Endothelial cell of umbilical vein (primary cell): ENCODE measurements at regions not wholly inside any gene's neighbourhood (a gene's known extent, or its start where the extent isn't known, plus 50 kb on each side); places are given as distances from the start of the nearest gene placed in this dataset.

ENCODE experiments used
- BruUV-seq: library from RNA; stranded (reverse); fragments of 400-500 nt; replicated peaks from 2 replicates; lab custom pipeline; 2021; lab: Mats Ljungman, UMichigan
- CTCF ChIA-PET: fragments of 300-600, 350-600 bp; sonication (Branson Sonifier 250); formaldehyde crosslinking; loops from one replicate; lab custom pipeline; 2021; ENCODE audit warnings: antibody characterized with exemption, inconsistent platforms; lab: Charles Lee
- POLR2A ChIA-PET: fragments of 300-600, 350-600 bp; sonication (Branson Sonifier 250); formaldehyde crosslinking; loops from one replicate; lab custom pipeline; 2021; ENCODE audit warnings: antibody characterized with exemption, inconsistent platforms; lab: Charles Lee
- DNase-seq: peaks from one replicate; pipeline ENCODE4 v3.0.0-alpha.2; 2011; ENCODE audit warnings: low read depth, low spot score
- FAIRE-seq: peaks from 2 replicates; lab custom pipeline; 2011; peaks lifted over from hg19 to GRCh38; lab: Jason Lieb, UNC
- H2AFZ ChIP-seq: 2 replicates; pipeline ENCODE4 v1.6.0; 2012; ENCODE audit warnings: low read depth, low read length, control low read depth, inconsistent platforms
- H3K27ac ChIP-seq: 2 replicates; pipeline ENCODE4 v1.5.1; 2011; ENCODE audit warnings: low read depth, mild to moderate bottlenecking, control low read depth, low read length, moderate library complexity; ENCODE audit not compliant: insufficient read depth
- H3K27me3 ChIP-seq, 2 experiments: 2 replicates each; pipeline versions ENCODE4 v1.6.0 to v1.6.1; 2011; ENCODE audit warnings: low read length in 2 of 2, mixed read lengths in 1 of 2; ENCODE audit not compliant: control insufficient read depth in 2 of 2, insufficient read depth in 2 of 2
- H3K36me3 ChIP-seq, 2 experiments: 2 replicates in 1 of 2; 3 replicates in 1 of 2; pipeline ENCODE4 v1.5.1; 2011; ENCODE audit warnings: low read length in 2 of 2, mild to moderate bottlenecking in 1 of 2, moderate library complexity in 1 of 2; ENCODE audit not compliant: control insufficient read depth in 2 of 2, insufficient read depth in 2 of 2; ENCODE audit errors: extremely low read depth in 1 of 2
- H3K4me1 ChIP-seq: 3 replicates; pipeline ENCODE4 v1.5.1; 2011; ENCODE audit warnings: mild to moderate bottlenecking, low read length; ENCODE audit not compliant: control insufficient read depth, insufficient read depth; ENCODE audit errors: extremely low read depth
- H3K4me2 ChIP-seq: 2 replicates; pipeline ENCODE4 v1.6.1; 2011; ENCODE audit warnings: low read length, control low read depth, mixed read lengths; ENCODE audit not compliant: insufficient read depth
- H3K4me3 ChIP-seq, 3 experiments: fragments of 200-600 bp in 1 of 3; sonication (generic), shearing (Covaris generic) in 1 of 3; replicated peaks in 1 of 3; 2 replicates each; pipeline ENCODE4 v1.5.1; 2011 to 2016; ENCODE audit warnings: control low read depth in 3 of 3, low read length in 3 of 3, mild to moderate bottlenecking in 2 of 3, inconsistent platforms in 1 of 3, low read depth in 1 of 3, moderate library complexity in 1 of 3; ENCODE audit not compliant: insufficient read depth in 1 of 3
- H3K79me2 ChIP-seq: 2 replicates; pipeline ENCODE4 v1.6.0; 2012; ENCODE audit warnings: low read length, inconsistent platforms; ENCODE audit not compliant: control insufficient read depth, insufficient read depth
- H3K9ac ChIP-seq: replicated peaks from 2 replicates; pipeline ENCODE3; 2011; ENCODE audit warnings: low read length, control low read depth; ENCODE audit not compliant: insufficient read depth; ENCODE audit errors: extremely low read depth
- H3K9me1 ChIP-seq: replicated peaks from 3 replicates; pipeline ENCODE4 v1.6.0; 2011; ENCODE audit warnings: mild to moderate bottlenecking, low read length; ENCODE audit not compliant: control insufficient read depth, insufficient read depth; ENCODE audit errors: extremely low read depth
- H3K9me3 ChIP-seq: replicated peaks from 2 replicates; pipeline ENCODE4 v1.5.1; 2012; ENCODE audit warnings: low read length, inconsistent platforms; ENCODE audit not compliant: control insufficient read depth, insufficient read depth
- H4K20me1 ChIP-seq: replicated peaks from 2 replicates; pipeline ENCODE3; 2011; ENCODE audit warnings: mild to moderate bottlenecking, low read length; ENCODE audit not compliant: control insufficient read depth, insufficient read depth; ENCODE audit errors: extremely low read depth
- CTCF ChIP-seq, 2 donors: IDR thresholded peaks; 1 replicate in 1 of 2; 2 replicates in 1 of 2; pipeline ENCODE4 v1.5.1; 2011; ENCODE audit warnings: low read length in 2 of 2, mild to moderate bottlenecking in 2 of 2, moderate library complexity in 2 of 2, control low read depth in 1 of 2, inconsistent platforms in 1 of 2, low read depth in 1 of 2; ENCODE audit not compliant: insufficient read depth in 1 of 2; ENCODE audit errors: extremely low read depth in 1 of 2
- EZH2 ChIP-seq: IDR thresholded peaks from 2 replicates; pipeline ENCODE4 v1.6.1; 2012; ENCODE audit warnings: borderline replicate concordance, low read depth, mild to moderate bottlenecking, moderate library complexity, low read length, inconsistent platforms; ENCODE audit not compliant: severe bottlenecking
- FOS ChIP-seq: IDR thresholded peaks from 2 replicates; pipeline ENCODE4 v1.6.1; 2011; ENCODE audit warnings: mild to moderate bottlenecking, low read length, moderate library complexity, borderline replicate concordance; ENCODE audit not compliant: insufficient read depth
- GATA2 ChIP-seq: IDR thresholded peaks from 2 replicates; pipeline ENCODE4 v1.7.0; 2011; ENCODE audit warnings: low read depth, mild to moderate bottlenecking, moderate library complexity, mixed read lengths, low read length; ENCODE audit not compliant: insufficient read length, insufficient read depth
- JUN ChIP-seq: IDR thresholded peaks from 2 replicates; pipeline ENCODE4 v1.6.1; 2011; ENCODE audit warnings: borderline replicate concordance, low read depth; ENCODE audit not compliant: insufficient read length, insufficient read depth
- MAX ChIP-seq: IDR thresholded peaks from 2 replicates; pipeline ENCODE4 v1.6.1; 2011; ENCODE audit not compliant: insufficient read depth, insufficient read length
- MYC ChIP-seq: IDR thresholded peaks from one replicate; pipeline ENCODE4 v1.6.1; 2011; ENCODE audit warnings: mild to moderate bottlenecking, low read depth, low read length
- POLR2A ChIP-seq: IDR thresholded peaks from 2 replicates; pipeline ENCODE4 v1.6.1; 2012; ENCODE audit warnings: low read depth, mild to moderate bottlenecking, control low read depth, low read length
- POLR2AphosphoS5 ChIP-seq: IDR thresholded peaks from 2 replicates; pipeline ENCODE4 v1.6.1; 2012; ENCODE audit warnings: low read depth, mild to moderate bottlenecking, control low read depth, low read length, moderate library complexity; ENCODE audit not compliant: insufficient read depth
- dilution Hi-C: fragments of 300-500 bp; cut with MboI; formaldehyde crosslinking; loops from one replicate; pipeline ENCODE4 v1.15.0; 2019; ENCODE audit warnings: low sequenced_read_pairs; ENCODE audit not compliant: extremely low pct_ligation_motif_present
- intact Hi-C: fragments of 100-400 bp; cut with micrococcal nuclease; formaldehyde crosslinking; loops from one replicate; pipeline ENCODE4 v1.10.0; 2022

- no peaks in the 10 kb centered on the region for H3K9me3 ChIP-seq
- ChIA-PET POLR2A (no interaction called here), CTCF (no interaction called here)
- no peak overlapping the region for H3K4me3 ChIP-seq
- intact Hi-C loops (no loop called here), dilution Hi-C loops (no loop called here)
- no peak for FAIRE-seq
- no peak overlapping the region for H2AFZ ChIP-seq
- no peaks in the 10 kb centered on the region for H3K9me1 ChIP-seq
- no peaks in the 10 kb centered on the region for H3K36me3 ChIP-seq
- no peaks in the 10 kb centered on the region for H3K4me1 ChIP-seq
- no TSS peak for BruUV-seq
- no peaks in the 10 kb centered on the region for H3K79me2 ChIP-seq
- no peaks in the 10 kb centered on the region for H4K20me1 ChIP-seq
- no peak overlapping the region for H3K9ac ChIP-seq
- H3K27ac ChIP-seq, result no peak overlapping the region
- TF ChIP-seq MAX (no peak), POLR2A (no peak), CTCF (IDR thresholded peaks at IDR 0.05; ENCODE audit: extremely low read depth in 1 of 2, insufficient read depth in 1 of 2, low read depth in 1 of 2, low read length in 2 of 2) (no peak), JUN (no peak), POLR2AphosphoS5 (no peak), GATA2 (no peak), MYC (no peak), EZH2 (no peak), FOS (no peak)
- no peak for DNase-seq
- H3K4me2 ChIP-seq, result no peak overlapping the region
- no peaks in the 10 kb centered on the region for H3K27me3 ChIP-seq
Observed at GRCh38 chr1:177343445-177343844, 172.7 kb downstream of the BRINP2 start.
